CD4-positive, alpha-beta T cell (primary cell): ENCODE measurements at regions not wholly inside any gene's neighbourhood (a gene's known extent, or its start where the extent isn't known, plus 50 kb on each side); places are given as distances from the start of the nearest gene placed in this dataset.

ENCODE experiments used
- ATAC-seq: fragments of 200-7000 bp; cut with Tn5 transposase; one replicate; pipeline ENCODE4 v1.10.0; 2022; ENCODE audit warnings: mild to moderate bottlenecking; ENCODE audit not compliant: poor library complexity
- CTCF ChIA-PET: fragments of 350-600 bp; sonication (Branson Sonifier 250); formaldehyde crosslinking; loops from one replicate; lab custom pipeline; 2021; ENCODE audit warnings: antibody characterized with exemption, inconsistent platforms; lab: Charles Lee
- POLR2A ChIA-PET: fragments of 350-600 bp; sonication (Branson Sonifier 250); formaldehyde crosslinking; loops from one replicate; lab custom pipeline; 2021; ENCODE audit warnings: antibody characterized with exemption, inconsistent platforms; lab: Charles Lee
- DNase-seq, 14 experiments: peaks; one replicate each; pipeline ENCODE4 v3.0.0-alpha.2; 2013 to 2020; ENCODE audit warnings: mixed read lengths in 2 of 14
- H3K27ac ChIP-seq, 2 donors: one replicate each; pipeline versions ENCODE4 v1.5.1 to v1.7.0; 2013; ENCODE audit warnings: low read length in 2 of 2, low read depth in 1 of 2, mild to moderate bottlenecking in 1 of 2
- H3K27me3 ChIP-seq, 2 experiments: 1 replicate in 1 of 2; 2 replicates in 1 of 2; pipeline versions ENCODE4 v1.6.1 to v1.7.0; 2013; ENCODE audit warnings: low read length in 2 of 2, control low read depth in 1 of 2, mild to moderate bottlenecking in 1 of 2, moderate library complexity in 1 of 2; ENCODE audit not compliant: insufficient read depth in 2 of 2, control insufficient read depth in 1 of 2
- H3K36me3 ChIP-seq: one replicate; pipeline ENCODE4 v1.6.1; 2013; ENCODE audit warnings: low read length, control low read depth; ENCODE audit not compliant: insufficient read depth
- H3K4me1 ChIP-seq: one replicate; pipeline ENCODE4 v1.6.1; 2013; ENCODE audit warnings: low read length, control low read depth; ENCODE audit not compliant: insufficient read depth
- H3K4me3 ChIP-seq: one replicate; pipeline ENCODE4 v1.5.1; 2013; ENCODE audit warnings: mild to moderate bottlenecking, low read length, moderate library complexity
- H3K9me3 ChIP-seq, 2 experiments: 1 replicate in 1 of 2; 2 replicates in 1 of 2; pipeline versions ENCODE4 v1.6.1 to v1.7.0; 2013; ENCODE audit warnings: low read length in 2 of 2, mild to moderate bottlenecking in 2 of 2, control low read depth in 1 of 2, moderate library complexity in 1 of 2; ENCODE audit not compliant: control insufficient read depth in 1 of 2, insufficient read depth in 1 of 2
- H3K27ac Mint-ChIP-seq: one replicate; pipeline ENCODE4 v1.8.0; 2020; ENCODE audit warnings: mixed read lengths
- H3K27me3 Mint-ChIP-seq: one replicate; pipeline ENCODE4 v1.8.0; 2021; ENCODE audit warnings: mixed read lengths
- H3K36me3 Mint-ChIP-seq: one replicate; pipeline ENCODE4 v1.8.0; 2021; ENCODE audit warnings: low read depth, mixed read lengths
- H3K4me1 Mint-ChIP-seq: one replicate; pipeline ENCODE4 v1.8.0; 2021; ENCODE audit warnings: low read depth, mixed read lengths
- H3K4me3 Mint-ChIP-seq: one replicate; pipeline ENCODE4 v1.8.0; 2020; ENCODE audit warnings: mild to moderate bottlenecking, mixed read lengths
- H3K9me3 Mint-ChIP-seq: one replicate; pipeline ENCODE4 v1.8.0; 2020; ENCODE audit warnings: mixed read lengths
- intact Hi-C, 2 experiments: fragments of 100-400 bp; cut with DNase I in 1 of 2; cut with micrococcal nuclease in 1 of 2; formaldehyde crosslinking; loops; one replicate each; pipeline versions ENCODE4 v1.15.1 to v1.9.0; 2023 to 2025; cut with DNase I, micrococcal nuclease
- TF ChIP-seq, protein P1 (sequence below): fragments of 200-600 bp; IDR thresholded peaks from one replicate; pipeline ENCODE4 v1.8.0; 2022; ENCODE audit warnings: antibody characterized with exemption, mild to moderate bottlenecking

GRCh38 chr12:16828891-16829290 lies 222.9 kb upstream of the LMO3 start:
- Mint-ChIP-seq H3K4me3 (no peak overlapping the region), H3K9me3 (peaks cover 13% of the 10 kb centered on the region), H3K27me3 (no peaks in the 10 kb centered on the region), H3K27ac (no peak overlapping the region), H3K4me1 (no peaks in the 10 kb centered on the region), H3K36me3 (no peaks in the 10 kb centered on the region)
- H3K9me3 ChIP-seq: peaks cover 0 to 4% of the 10 kb centered on the region in 2 experiments
- no peak for ATAC-seq
- H3K36me3 ChIP-seq: no peaks in the 10 kb centered on the region
- TF ChIP-seq, protein P1, sequence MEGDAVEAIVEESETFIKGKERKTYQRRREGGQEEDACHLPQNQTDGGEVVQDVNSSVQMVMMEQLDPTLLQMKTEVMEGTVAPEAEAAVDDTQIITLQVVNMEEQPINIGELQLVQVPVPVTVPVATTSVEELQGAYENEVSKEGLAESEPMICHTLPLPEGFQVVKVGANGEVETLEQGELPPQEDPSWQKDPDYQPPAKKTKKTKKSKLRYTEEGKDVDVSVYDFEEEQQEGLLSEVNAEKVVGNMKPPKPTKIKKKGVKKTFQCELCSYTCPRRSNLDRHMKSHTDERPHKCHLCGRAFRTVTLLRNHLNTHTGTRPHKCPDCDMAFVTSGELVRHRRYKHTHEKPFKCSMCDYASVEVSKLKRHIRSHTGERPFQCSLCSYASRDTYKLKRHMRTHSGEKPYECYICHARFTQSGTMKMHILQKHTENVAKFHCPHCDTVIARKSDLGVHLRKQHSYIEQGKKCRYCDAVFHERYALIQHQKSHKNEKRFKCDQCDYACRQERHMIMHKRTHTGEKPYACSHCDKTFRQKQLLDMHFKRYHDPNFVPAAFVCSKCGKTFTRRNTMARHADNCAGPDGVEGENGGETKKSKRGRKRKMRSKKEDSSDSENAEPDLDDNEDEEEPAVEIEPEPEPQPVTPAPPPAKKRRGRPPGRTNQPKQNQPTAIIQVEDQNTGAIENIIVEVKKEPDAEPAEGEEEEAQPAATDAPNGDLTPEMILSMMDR: no peak
- intact Hi-C loops: no loop called here
- DNase-seq: no peak
- CTCF ChIA-PET: no interaction called here
- POLR2A ChIA-PET: no interaction called here
- H3K4me1 ChIP-seq: no peaks in the 10 kb centered on the region
- H3K27ac ChIP-seq: no peak overlapping the region
- H3K27me3 ChIP-seq: no peaks in the 10 kb centered on the region
- no peak overlapping the region for H3K4me3 ChIP-seq

DNA sequence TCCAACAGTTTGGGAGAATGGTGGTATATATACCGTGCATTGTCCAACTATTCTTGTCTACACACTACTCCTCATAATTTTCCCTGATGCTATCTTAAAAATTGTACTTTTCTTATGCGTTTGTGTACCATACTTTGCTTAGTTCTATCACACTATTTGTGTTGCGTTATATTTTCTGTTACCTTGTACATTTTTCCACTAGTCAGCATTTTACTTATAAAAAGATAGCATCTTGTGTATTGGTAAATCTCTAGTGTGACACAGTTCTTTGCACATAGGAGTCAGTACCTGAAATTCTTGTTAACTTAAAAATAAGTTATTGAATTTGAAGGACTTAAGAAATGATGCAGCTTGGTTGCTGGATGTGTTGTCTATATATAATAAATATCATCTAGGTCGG lies 201.8 kb upstream of the LMO3 start:
- H3K4me1 Mint-ChIP-seq: no peaks in the 10 kb centered on the region
- ATAC-seq (no peak), DNase-seq (no peak)
- no peaks in the 10 kb centered on the region for H3K27me3 ChIP-seq
- intact Hi-C loops: no loop called here
- H3K27ac Mint-ChIP-seq: no peak overlapping the region
- no peaks in the 10 kb centered on the region for H3K36me3 ChIP-seq
- no peaks in the 10 kb centered on the region for H3K27me3 Mint-ChIP-seq
- H3K4me3 Mint-ChIP-seq: no peak overlapping the region
- no peak overlapping the region for H3K4me3 ChIP-seq
- TF ChIP-seq, protein P1: no peak
- H3K4me1 ChIP-seq: no peaks in the 10 kb centered on the region
- peaks cover 8 to 10% of the 10 kb centered on the region in 2 experiments for H3K9me3 ChIP-seq
- no peak overlapping the region for H3K27ac ChIP-seq
- no peaks in the 10 kb centered on the region for H3K36me3 Mint-ChIP-seq
- H3K9me3 Mint-ChIP-seq: peaks cover 7% of the 10 kb centered on the region
- ChIA-PET CTCF (no interaction called here), POLR2A (no interaction called here)

DNA sequence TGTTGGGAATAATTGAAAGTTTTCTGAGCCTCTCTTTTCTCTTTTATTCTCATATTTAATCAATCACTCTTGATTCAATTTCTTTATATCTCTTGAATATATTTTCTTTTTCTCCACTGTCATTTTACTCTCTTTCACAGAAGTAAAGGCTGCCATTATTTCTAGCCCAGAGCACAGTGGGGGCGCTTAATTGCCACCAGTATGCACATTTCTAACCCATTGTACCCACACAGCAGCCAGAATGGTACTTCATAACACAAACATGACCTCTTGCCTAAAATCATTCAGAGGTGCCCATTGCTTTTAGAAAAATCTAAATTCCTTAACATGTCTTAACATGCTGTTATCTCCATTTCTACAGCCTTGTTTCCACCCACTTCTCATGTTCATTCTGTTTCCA lies 190.2 kb upstream of the LMO3 start:
- POLR2A ChIA-PET: no interaction called here
- Mint-ChIP-seq H3K4me1 (no peaks in the 10 kb centered on the region), H3K9me3 (peaks cover 4% of the 10 kb centered on the region), H3K27ac (no peak overlapping the region), H3K4me3 (no peak overlapping the region), H3K27me3 (no peaks in the 10 kb centered on the region), H3K36me3 (no peaks in the 10 kb centered on the region)
- H3K9me3 ChIP-seq: no peaks in the 10 kb centered on the region
- no peak for DNase-seq
- H3K4me1 ChIP-seq: no peaks in the 10 kb centered on the region
- no peak overlapping the region for H3K4me3 ChIP-seq
- ATAC-seq: no peak
- H3K27me3 ChIP-seq: no peaks in the 10 kb centered on the region
- no peak overlapping the region for H3K27ac ChIP-seq
- intact Hi-C loops: no loop called here
- CTCF ChIA-PET: no interaction called here
- TF ChIP-seq, protein P1: no peak
- no peaks in the 10 kb centered on the region for H3K36me3 ChIP-seq
